ENCODE measurements at regions not wholly inside any gene's neighbourhood (a gene's known extent, or its start where the extent isn't known, plus 50 kb on each side); places are given as distances from the start of the nearest gene placed in this dataset.

DNA sequence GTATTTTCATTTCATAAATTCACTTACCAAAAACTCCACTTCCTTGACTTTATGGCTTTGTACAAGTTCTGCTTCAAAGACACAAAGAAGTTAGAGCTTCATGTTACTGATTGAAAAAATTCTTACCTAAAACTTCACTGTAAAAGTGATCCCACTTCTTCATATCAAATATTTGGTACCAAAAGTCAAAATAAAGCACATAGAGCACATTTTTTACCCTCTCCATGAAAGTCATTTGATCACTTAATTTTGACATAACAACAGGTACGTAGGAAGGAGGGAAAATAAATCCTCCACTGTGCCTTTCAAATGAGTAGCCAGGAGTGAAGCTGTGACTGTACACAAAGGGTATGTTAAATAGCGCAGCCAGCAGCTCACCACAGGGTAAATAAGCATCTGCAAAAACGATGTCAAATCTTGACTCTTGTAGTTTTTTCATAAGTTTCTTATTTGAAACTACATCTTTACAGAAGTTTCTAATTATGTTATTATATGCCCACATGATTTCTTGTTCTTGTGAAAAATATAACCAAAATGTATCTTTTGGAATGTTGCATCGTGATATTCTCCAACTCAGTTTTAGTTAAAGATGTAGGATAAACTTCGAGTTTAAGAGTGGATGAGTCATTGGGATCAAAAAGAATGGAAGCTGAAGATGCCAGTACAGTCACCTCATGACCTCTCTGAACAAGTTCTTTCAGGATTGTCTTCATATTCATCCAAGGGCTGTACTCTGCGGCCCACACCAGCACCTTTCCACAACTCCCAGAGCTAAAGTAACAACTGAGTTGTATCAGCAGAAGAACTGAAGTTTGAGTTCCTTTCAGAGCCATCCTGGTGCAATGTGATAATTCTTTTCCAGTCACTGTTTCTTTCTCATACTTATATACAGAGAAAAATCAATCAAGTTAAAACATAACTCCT, 68.2 kb upstream of the UGT2A3 start (continued):
- TF ChIP-seq TAF1 (CRISPR knock-in tag; IDR thresholded peaks at IDR 0.05) = peak; percentile 48; the same call in 1 of the 2 replicates
- peak; percentile 88; the same call in 1 of the 2 replicates for TF ChIP-seq ARID5B (CRISPR knock-in tag; IDR thresholded peaks at IDR 0.05)
- TF ChIP-seq, protein P1, sequence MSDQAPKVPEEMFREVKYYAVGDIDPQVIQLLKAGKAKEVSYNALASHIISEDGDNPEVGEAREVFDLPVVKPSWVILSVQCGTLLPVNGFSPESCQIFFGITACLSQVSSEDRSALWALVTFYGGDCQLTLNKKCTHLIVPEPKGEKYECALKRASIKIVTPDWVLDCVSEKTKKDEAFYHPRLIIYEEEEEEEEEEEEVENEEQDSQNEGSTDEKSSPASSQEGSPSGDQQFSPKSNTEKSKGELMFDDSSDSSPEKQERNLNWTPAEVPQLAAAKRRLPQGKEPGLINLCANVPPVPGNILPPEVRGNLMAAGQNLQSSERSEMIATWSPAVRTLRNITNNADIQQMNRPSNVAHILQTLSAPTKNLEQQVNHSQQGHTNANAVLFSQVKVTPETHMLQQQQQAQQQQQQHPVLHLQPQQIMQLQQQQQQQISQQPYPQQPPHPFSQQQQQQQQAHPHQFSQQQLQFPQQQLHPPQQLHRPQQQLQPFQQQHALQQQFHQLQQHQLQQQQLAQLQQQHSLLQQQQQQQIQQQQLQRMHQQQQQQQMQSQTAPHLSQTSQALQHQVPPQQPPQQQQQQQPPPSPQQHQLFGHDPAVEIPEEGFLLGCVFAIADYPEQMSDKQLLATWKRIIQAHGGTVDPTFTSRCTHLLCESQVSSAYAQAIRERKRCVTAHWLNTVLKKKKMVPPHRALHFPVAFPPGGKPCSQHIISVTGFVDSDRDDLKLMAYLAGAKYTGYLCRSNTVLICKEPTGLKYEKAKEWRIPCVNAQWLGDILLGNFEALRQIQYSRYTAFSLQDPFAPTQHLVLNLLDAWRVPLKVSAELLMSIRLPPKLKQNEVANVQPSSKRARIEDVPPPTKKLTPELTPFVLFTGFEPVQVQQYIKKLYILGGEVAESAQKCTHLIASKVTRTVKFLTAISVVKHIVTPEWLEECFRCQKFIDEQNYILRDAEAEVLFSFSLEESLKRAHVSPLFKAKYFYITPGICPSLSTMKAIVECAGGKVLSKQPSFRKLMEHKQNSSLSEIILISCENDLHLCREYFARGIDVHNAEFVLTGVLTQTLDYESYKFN (CRISPR knock-in tag; conservative IDR thresholded peaks at IDR 0.05) = peak; percentile 76
- TF ChIP-seq PRDM15 (CRISPR knock-in tag; IDR thresholded peaks at IDR 0.05) = peak; percentile 56; the same call in 1 of the 2 replicates
- peak; percentile 94; the same call in 1 of the 2 replicates for TF ChIP-seq SSRP1 (CRISPR knock-in tag; IDR thresholded peaks at IDR 0.05)
- TF ChIP-seq MIXL1 (CRISPR knock-in tag; IDR thresholded peaks at IDR 0.05) = peak; percentile 85
- TF ChIP-seq TARDBP (CRISPR knock-in tag; IDR thresholded peaks at IDR 0.05) = peak; percentile 59; the same call in 1 of the 2 replicates
- peak; percentile 8; the same call in 1 of the 2 replicates for TF ChIP-seq STAG1 (CRISPR knock-in tag; IDR thresholded peaks at IDR 0.05)
- 0 out of 2 replicates have a peak, but pooled peaks have one; percentile 19 for TF ChIP-seq BATF2 (CRISPR knock-in tag; IDR thresholded peaks at IDR 0.05)
- peak; percentile 95 for TF ChIP-seq NCOA2 (CRISPR knock-in tag; IDR thresholded peaks at IDR 0.05)
- 0 out of 2 replicates have a peak, but pooled peaks have one; percentile 19 for TF ChIP-seq SPEN (CRISPR knock-in tag; IDR thresholded peaks at IDR 0.05; ENCODE audit: low read depth)
- peak; percentile 87 for TF ChIP-seq KAT7 (CRISPR knock-in tag; IDR thresholded peaks at IDR 0.05; ENCODE audit: borderline replicate concordance)
- peak; percentile 59; the same call in 1 of the 2 replicates for TF ChIP-seq ZBTB43 (CRISPR knock-in tag; conservative IDR thresholded peaks at IDR 0.05)
- TF ChIP-seq ZNF781 (CRISPR knock-in tag; IDR thresholded peaks at IDR 0.05; ENCODE audit: borderline replicate concordance, not compliant biosample characterization) = peak; percentile 30
- peak; percentile 79; the same call in 1 of the 2 replicates for TF ChIP-seq KDM3A (CRISPR knock-in tag; IDR thresholded peaks at IDR 0.05; ENCODE audit: low read depth)

Data from HepG2 (cell line).